ENCODE measurements at regions not wholly inside any gene's neighbourhood (a gene's known extent, or its start where the extent isn't known, plus 50 kb on each side); places are given as distances from the start of the nearest gene placed in this dataset.

GRCh38 chr3:35505181-35505580 is 134.1 kb upstream of the ARPP21 start:
- Mint-ChIP-seq H3K4me3 (ENCODE audit: unreplicated experiment) (no peak overlapping the region), H3K4me1 (ENCODE audit: low read depth, unreplicated experiment) (peaks cover 15% of the 10 kb centered on the region), H3K9me3 (ENCODE audit: unreplicated experiment) (peaks cover 7% of the 10 kb centered on the region), H3K27ac (ENCODE audit: unreplicated experiment) (no peak overlapping the region), H3K27me3 (ENCODE audit: insufficient read depth, unreplicated experiment) (no peaks in the 10 kb centered on the region), H3K36me3 (ENCODE audit: insufficient read depth, unreplicated experiment) (no peaks in the 10 kb centered on the region)
- Histone ChIP-seq H3K4me3 (ENCODE audit: low read depth, low read length) (no peak overlapping the region), H3K4me1 (peaks cover 26% of the 10 kb centered on the region), H3K9me3 (no peaks in the 10 kb centered on the region), H3K36me3 (ENCODE audit: control insufficient read depth, insufficient read depth, low read length) (no peaks in the 10 kb centered on the region), H3K27me3 (replicated peaks; ENCODE audit: control insufficient read depth, insufficient read depth, low read length) (no peaks in the 10 kb centered on the region)
- POLR2A ChIA-PET = no interaction called here
- DNase-seq = peak; percentile 47 to 73
- CTCF ChIA-PET = no interaction called here
- intact Hi-C loops (cut with micrococcal nuclease; ENCODE audit: unreplicated experiment) = no loop called here
- no peak for TF ChIP-seq CTCF (IDR thresholded peaks at IDR 0.05; ENCODE audit: insufficient read depth in 1 of 2, low read depth in 1 of 2, low read length in 1 of 2, severe bottlenecking in 1 of 2, unreplicated experiment in 1 of 2)
- no TSS peak for BruUV-seq (replicated peaks)

DNA sequence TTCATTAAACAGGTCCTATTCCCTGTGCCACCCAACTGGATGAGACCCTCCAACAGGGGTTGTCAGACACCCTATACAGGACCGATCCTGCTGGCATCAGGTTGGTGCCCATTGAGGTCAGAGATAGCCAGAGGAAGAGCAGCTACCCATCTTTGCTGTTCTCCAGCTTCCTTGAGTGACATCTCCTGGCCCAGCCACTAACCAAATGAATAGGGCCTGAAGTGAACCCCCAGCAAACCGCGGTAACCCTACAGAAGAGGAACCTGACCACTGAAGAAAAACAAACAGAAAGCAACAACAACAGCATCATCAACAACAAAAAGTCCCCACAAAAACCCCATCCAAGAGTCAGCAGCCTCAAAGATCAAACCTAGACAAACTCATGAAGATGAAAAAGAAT is 133.6 kb upstream of the ARPP21 start:
- CTCF ChIA-PET = no interaction called here

DNA sequence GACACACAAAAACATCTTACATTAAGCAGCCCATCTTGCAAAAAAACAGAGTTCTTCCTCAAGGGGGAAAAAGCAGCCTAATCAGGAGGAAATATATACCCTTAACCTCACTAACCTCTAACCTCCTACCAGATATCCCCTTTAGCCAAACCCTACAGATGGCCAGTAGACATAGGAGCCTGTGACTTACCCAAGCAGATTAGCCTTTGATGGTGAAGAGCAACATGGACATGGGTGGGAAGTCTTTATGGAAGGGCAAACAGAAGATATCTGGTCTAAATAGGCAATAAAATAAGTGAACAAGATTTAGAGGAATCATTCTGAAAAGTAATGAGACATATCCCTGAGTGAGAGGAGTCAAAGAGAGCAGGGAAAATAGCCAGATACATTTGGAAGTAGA is 119.4 kb upstream of the ARPP21 start:
- Histone ChIP-seq H3K27me3 (replicated peaks; ENCODE audit: control insufficient read depth, insufficient read depth, low read length) (no peaks in the 10 kb centered on the region), H3K9me3 (0 out of 2 replicates have a peak, but pooled peaks cover 4% of the 10 kb centered on the region), H3K4me1 (peaks cover 16% of the 10 kb centered on the region), H3K4me3 (ENCODE audit: low read depth, low read length) (no peak overlapping the region), H3K36me3 (ENCODE audit: control insufficient read depth, insufficient read depth, low read length) (no peaks in the 10 kb centered on the region)
- no TSS peak for BruUV-seq (replicated peaks)
- Mint-ChIP-seq H3K9me3 (ENCODE audit: unreplicated experiment) (no peaks in the 10 kb centered on the region), H3K36me3 (ENCODE audit: insufficient read depth, unreplicated experiment) (no peaks in the 10 kb centered on the region), H3K4me3 (ENCODE audit: unreplicated experiment) (no peak overlapping the region), H3K27ac (ENCODE audit: unreplicated experiment) (no peak overlapping the region), H3K27me3 (ENCODE audit: insufficient read depth, unreplicated experiment) (no peaks in the 10 kb centered on the region), H3K4me1 (ENCODE audit: low read depth, unreplicated experiment) (peaks cover 21% of the 10 kb centered on the region)
- no peak for DNase-seq
- no peak for TF ChIP-seq CTCF (IDR thresholded peaks at IDR 0.05; ENCODE audit: insufficient read depth in 1 of 2, low read depth in 1 of 2, low read length in 1 of 2, severe bottlenecking in 1 of 2, unreplicated experiment in 1 of 2)
- ChIA-PET POLR2A (no interaction called here), CTCF (no interaction called here)
- intact Hi-C loops (cut with micrococcal nuclease; ENCODE audit: unreplicated experiment) = no loop called here

More for the DNA sequence above, 133.6 kb upstream of the ARPP21 start:
- BruUV-seq (replicated peaks) = no TSS peak
- peaks cover 7% of the 10 kb centered on the region for H3K9me3 Mint-ChIP-seq (ENCODE audit: unreplicated experiment)
- peaks cover 12% of the 10 kb centered on the region for H3K4me1 Mint-ChIP-seq (ENCODE audit: low read depth, unreplicated experiment)
- intact Hi-C loops (cut with micrococcal nuclease; ENCODE audit: unreplicated experiment) = no loop called here
- H3K36me3 Mint-ChIP-seq (ENCODE audit: insufficient read depth, unreplicated experiment) = no peaks in the 10 kb centered on the region
- no peak for DNase-seq
- Histone ChIP-seq H3K9me3 (no peaks in the 10 kb centered on the region), H3K4me1 (peaks cover 22% of the 10 kb centered on the region), H3K27me3 (replicated peaks; ENCODE audit: control insufficient read depth, insufficient read depth, low read length) (no peaks in the 10 kb centered on the region), H3K4me3 (ENCODE audit: low read depth, low read length) (no peak overlapping the region), H3K36me3 (ENCODE audit: control insufficient read depth, insufficient read depth, low read length) (no peaks in the 10 kb centered on the region)
- TF ChIP-seq CTCF (IDR thresholded peaks at IDR 0.05; ENCODE audit: insufficient read depth in 1 of 2, low read depth in 1 of 2, low read length in 1 of 2, severe bottlenecking in 1 of 2, unreplicated experiment in 1 of 2) = no peak
- H3K27me3 Mint-ChIP-seq (ENCODE audit: insufficient read depth, unreplicated experiment) = no peaks in the 10 kb centered on the region
- POLR2A ChIA-PET = no interaction called here
- H3K4me3 Mint-ChIP-seq (ENCODE audit: unreplicated experiment) = no peak overlapping the region
- no peak overlapping the region for H3K27ac Mint-ChIP-seq (ENCODE audit: unreplicated experiment)

Measured in Caco-2 (cell line).